T follicular helper cell (primary cell): ENCODE measurements at regions not wholly inside any gene's neighbourhood (a gene's known extent, or its start where the extent isn't known, plus 50 kb on each side); places are given as distances from the start of the nearest gene placed in this dataset.
"Not testable (repeated sequence)": the region's sequence is repeated elsewhere in the genome, so short reads cannot be mapped to it uniquely, and the experiment has no call there.

ENCODE experiments used
- DNase-seq: peaks from one replicate; pipeline ENCODE4 v3.0.0-alpha.2; 2020; ENCODE audit warnings: low read depth

- DNase-seq, result no peak
These were observed 103.1 kb downstream of the KIF4B start for GRCh38 chr5:155116456-155117251.

DNA sequence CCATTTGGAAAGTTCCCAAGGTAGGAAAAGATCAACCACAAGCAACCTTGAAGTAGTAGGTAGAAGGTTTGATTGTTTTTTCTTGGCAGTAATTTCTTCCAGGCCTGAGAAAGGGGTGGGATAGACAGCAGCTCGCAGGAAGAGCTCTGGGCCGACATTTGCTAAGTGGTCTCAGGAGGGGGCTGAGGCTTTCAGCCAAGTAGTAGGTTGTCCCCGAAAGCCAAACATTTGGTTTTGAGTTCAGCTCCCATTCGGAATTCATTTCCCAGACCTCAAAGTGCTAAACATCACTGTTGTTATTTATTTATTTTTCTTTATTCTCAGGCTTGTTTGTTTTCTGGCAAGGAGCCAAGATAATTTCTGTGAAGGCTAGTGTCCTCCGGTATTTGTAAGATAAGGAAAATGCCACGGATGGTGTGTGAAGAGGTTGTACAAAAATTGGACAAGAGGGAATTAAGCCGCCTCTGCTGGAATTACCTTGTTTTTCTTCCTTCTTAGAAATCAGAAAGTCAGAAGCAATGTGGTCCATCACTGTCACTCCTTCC is 112.1 kb downstream of the KIF4B start:
- DNase-seq, result no peak

- DNase-seq, result no peak
These were observed 113.0 kb downstream of the KIF4B start for GRCh38 chr5:155126573-155126972.

GRCh38 chr5:155127552-155127951 is 114.0 kb downstream of the KIF4B start:
- no peak for DNase-seq

DNA sequence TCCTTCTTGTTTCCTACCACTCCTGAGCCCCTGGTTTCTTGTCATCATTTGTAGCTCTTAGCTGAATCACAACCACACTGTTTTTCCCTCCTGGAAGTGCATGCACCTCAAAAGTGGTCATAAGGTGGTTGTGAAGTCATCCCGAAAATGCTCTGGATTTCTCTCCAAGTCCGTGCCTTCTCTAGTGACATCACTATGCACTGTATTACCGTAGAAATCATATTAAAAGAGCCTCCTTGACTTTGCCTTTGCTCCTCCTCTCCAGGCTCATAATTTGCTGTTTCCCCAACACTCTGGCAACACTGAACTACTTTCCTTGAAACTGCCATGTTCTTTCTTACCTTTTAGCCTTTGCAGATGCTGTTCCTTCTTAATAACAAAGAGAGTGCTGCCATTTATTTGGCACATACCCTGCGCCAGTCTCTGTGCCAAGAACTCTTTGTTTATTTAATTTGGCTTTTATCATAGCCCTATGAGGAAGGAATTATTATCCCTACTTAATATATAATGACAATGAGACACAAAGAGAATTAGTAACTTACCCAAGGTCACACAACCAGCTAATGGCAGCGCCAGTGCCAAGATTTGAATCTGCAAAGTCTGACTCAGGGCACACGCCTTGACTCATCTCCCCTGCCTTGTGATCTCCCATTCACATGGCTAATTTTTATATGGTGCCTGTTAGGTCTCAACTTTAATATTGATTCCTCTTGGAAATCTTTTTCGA is 115.4 kb downstream of the KIF4B start:
- DNase-seq, result no peak

GRCh38 chr5:155129513-155129880 is 115.9 kb downstream of the KIF4B start:
- DNase-seq, result no peak

DNA sequence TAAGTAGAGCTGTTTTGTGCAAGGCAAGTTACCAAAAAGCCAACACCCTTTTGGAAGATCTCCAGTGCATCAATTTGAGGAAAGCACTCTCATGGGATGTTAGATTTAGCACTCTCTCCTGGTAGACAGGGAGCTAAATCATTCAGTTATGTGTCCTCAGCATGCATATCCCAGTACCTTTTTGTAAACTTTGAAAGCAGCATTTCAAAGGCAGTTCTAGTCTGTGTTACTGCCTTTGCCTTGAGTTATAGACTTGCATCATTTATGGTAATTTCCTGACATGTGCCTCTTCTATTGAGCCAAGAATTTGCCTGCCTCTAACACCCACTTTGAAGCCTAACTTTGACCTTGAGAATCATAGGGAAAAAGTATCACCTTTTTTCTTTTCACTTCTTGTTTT is 120.6 kb downstream of the KIF4B start:
- DNase-seq, result no peak

DNA sequence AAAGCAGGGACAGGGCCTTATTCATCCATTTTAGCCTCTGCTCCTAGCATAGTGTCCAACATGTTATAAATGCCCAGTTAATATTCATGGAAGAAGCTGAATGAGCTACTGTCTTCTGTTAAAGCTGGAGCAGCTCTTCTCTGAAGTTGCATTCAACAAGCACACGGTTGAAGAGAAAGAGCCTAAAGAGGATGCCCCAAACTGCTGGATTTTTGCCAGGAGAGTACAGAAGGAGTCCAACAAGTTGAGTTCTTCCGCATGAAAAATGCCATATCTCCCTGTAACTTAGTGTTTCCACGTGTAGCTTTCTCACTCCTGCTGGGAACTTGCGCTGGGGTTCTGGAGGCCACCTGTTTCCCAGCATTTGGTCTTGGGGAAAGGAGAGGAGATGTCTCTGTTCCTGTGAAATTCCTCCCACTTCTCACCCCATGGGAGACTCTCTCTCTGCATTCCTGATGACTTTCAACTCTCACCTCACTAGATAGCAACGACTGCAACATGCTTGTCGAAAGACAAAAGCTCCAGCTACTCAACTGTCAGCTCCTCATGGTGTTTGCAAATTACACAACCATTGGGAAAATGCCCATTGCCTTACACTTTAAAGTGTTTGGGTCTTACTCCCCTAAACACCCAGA is 122.8 kb downstream of the KIF4B start:
- DNase-seq, result no peak

DNA sequence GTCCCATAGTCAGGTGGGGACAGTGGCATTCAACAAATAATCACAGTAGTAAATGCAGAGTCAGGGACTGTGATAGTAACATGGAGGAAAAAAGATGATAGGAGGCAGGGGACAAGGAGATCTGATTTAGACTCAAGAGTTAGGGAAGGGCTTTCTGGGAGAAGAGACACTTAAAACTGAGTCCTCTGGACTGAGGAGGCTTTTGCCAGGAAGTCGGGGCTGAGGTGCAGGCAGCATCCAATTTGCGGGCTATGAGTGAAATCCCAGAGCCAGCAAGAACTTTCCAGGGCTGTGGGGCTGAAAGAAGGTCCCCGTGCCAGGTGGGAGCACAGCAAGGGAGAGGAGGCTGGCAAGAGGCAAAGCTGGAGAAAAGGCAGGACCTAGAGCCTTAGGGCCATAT is 124.1 kb downstream of the KIF4B start:
- DNase-seq, result no peak

DNA sequence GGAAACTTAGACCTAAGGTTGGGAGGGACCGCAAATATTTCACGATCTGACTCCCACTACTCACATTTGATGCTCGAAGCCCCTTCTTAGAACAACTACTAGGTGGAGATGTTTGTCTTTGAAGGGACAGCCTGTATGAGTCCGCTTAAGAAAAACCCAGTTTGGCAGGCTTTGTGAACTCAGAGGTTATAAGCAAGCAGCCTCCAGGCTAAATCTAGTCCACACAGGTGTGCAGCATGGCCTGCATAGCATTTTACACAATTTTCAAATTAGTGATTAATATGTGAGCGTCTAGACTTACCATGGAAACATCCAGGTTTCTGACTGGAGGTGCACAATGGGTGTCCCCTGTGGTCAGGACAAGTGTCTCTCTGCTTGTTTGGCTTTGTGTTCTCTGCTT is 127.1 kb downstream of the KIF4B start:
- DNase-seq, result no peak

- DNase-seq, result no peak
These were observed 131.4 kb downstream of the KIF4B start for GRCh38 chr5:155144956-155145355.

GRCh38 chr5:155147222-155147621 is 133.7 kb downstream of the KIF4B start:
- DNase-seq, result no peak

DNA sequence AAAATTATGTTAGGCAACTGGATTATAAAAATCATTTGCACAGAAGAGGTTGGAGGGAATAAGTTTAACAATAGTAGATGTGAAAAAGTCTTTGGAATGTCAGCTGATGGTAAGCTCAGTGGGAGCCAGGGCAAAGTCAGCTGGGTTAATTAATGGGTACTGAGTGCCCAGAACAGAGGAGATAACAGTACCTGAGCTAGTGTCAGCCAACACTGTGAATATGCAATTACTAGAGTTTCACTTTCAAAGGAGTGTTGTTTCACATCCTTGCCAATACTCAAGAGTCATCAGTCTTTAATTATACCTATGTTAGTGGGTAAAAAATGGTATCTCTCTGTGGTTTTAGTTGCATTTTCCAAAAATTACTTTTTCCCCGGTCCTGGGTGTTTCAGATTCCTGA is 135.1 kb downstream of the KIF4B start:
- no peak for DNase-seq

GRCh38 chr5:155150012-155150411 is 136.5 kb downstream of the KIF4B start:
- no peak for DNase-seq

- DNase-seq, result no peak
These were observed 141.4 kb downstream of the KIF4B start for GRCh38 chr5:155154973-155155372.

GRCh38 chr5:155163084-155163483 is 149.5 kb downstream of the KIF4B start:
- DNase-seq, result not testable (repeated sequence)

GRCh38 chr5:155167736-155168135 is 154.2 kb downstream of the KIF4B start:
- DNase-seq, result no peak

DNA sequence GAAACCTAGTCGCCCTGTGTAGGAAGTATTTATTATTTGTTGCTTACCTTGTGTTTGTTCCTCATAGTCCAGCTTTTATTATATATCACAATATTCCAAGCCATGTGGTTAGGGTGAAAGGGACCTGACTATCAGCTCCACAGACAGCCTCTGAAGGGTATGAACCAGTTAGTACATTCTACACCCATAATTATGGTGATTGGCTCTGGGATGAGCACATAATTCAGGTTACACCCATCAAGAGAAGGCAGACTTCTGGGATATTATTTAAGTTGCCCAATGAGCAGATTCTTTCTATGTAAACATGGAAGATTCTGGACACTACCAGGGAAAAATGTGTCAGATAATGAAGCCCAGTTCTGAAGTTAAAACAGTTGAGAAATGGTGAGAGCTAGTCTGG is 168.0 kb downstream of the KIF4B start:
- DNase-seq, result no peak

DNA sequence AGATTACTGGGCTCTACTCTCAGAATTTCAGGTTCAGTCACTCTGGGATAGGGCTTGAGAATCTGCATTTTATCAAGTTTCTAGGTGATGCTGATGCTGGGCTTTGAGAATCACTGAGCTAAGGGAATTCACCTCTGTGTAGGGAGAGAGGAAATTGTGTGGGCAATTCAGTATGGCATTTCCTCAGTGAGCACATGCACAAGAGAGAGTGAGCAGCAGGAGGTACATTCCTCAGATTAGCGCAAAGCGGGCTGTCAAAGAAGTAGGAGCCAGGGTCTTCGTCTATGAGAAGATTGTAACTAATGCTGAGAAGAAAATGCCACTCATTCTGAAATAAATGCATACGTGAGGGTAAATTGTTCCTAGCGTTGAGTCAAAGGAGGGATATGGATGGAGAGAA is 175.9 kb downstream of the KIF4B start:
- no peak for DNase-seq

GRCh38 chr5:155189981-155190380 is 176.4 kb downstream of the KIF4B start:
- no peak for DNase-seq

GRCh38 chr5:155193029-155193428 is 179.5 kb downstream of the KIF4B start:
- no peak for DNase-seq

- DNase-seq, result no peak
These were observed 180.0 kb downstream of the KIF4B start for GRCh38 chr5:155193483-155194107.
